ENCODE measurements at regions not wholly inside any gene's neighbourhood (a gene's known extent, or its start where the extent isn't known, plus 50 kb on each side); places are given as distances from the start of the nearest gene placed in this dataset.

DNA sequence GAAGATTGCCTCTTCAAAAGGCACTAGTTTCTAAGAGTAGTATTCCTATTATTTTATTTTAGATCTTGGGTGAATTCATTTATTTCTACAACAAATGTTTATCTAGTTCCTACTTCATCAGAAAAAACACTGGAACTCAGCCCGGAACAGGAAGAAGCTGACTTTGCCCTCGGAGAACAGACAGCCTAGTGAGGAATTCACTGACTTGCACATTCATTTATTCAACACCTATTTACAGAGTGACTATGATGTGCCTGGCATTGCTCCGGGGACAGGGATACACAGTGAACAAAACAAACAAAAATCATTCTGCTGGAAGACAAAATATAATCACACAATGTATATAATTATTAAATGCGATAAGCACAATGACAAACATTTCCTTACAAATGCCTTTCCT is 54.4 kb upstream of the SDK1 start:
- TF ChIP-seq, protein P1, sequence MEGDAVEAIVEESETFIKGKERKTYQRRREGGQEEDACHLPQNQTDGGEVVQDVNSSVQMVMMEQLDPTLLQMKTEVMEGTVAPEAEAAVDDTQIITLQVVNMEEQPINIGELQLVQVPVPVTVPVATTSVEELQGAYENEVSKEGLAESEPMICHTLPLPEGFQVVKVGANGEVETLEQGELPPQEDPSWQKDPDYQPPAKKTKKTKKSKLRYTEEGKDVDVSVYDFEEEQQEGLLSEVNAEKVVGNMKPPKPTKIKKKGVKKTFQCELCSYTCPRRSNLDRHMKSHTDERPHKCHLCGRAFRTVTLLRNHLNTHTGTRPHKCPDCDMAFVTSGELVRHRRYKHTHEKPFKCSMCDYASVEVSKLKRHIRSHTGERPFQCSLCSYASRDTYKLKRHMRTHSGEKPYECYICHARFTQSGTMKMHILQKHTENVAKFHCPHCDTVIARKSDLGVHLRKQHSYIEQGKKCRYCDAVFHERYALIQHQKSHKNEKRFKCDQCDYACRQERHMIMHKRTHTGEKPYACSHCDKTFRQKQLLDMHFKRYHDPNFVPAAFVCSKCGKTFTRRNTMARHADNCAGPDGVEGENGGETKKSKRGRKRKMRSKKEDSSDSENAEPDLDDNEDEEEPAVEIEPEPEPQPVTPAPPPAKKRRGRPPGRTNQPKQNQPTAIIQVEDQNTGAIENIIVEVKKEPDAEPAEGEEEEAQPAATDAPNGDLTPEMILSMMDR (IDR thresholded peaks at IDR 0.05; ENCODE audit: poor library complexity), result no peak
- no peak for TF ChIP-seq EZH2 (IDR thresholded peaks at IDR 0.05; ENCODE audit: borderline replicate concordance)
- no peak for TF ChIP-seq EZH2phosphoT487 (IDR thresholded peaks at IDR 0.05; ENCODE audit: low read depth, severe bottlenecking, unreplicated experiment)
